ENCODE measurements at regions not wholly inside any gene's neighbourhood (a gene's known extent, or its start where the extent isn't known, plus 50 kb on each side); places are given as distances from the start of the nearest gene placed in this dataset.
"Not testable (repeated sequence)": the region's sequence is repeated elsewhere in the genome, so short reads cannot be mapped to it uniquely, and the experiment has no call there.

GRCh38 chr6:168817558-168818159, 376.7 kb downstream of the SMOC2 start:
- WGBS, 10 experiments: 0 to 75% (median 28%) methylated on average over 1 of the region's 1 CpG; no CpG with 5 or more reads in 2 of the 10 experiments
- no peak for ATAC-seq (replicated peaks in 6 of 8)
- in situ Hi-C loops (cut with MboI; ENCODE audit: low pct_unique_long_range_greater_than_20kb in 2 of 9, low sequenced_read_pairs in 9 of 9, unreplicated experiment in 9 of 9): no loop called here
- no peaks in the 10 kb centered on the region for H3K4me1 ChIP-seq (replicated peaks in 1 of 2)
- no peak overlapping the region for H3K27ac ChIP-seq
- no peak overlapping the region for H3K4me3 ChIP-seq

GRCh38 chr6:168815229-168815628, 374.2 kb downstream of the SMOC2 start:
- Histone ChIP-seq H3K4me3 (no peak overlapping the region), H3K4me1 (replicated peaks in 1 of 2) (no peaks in the 10 kb centered on the region), H3K27ac (no peak overlapping the region)
- ATAC-seq (replicated peaks in 6 of 8): no peak
- in situ Hi-C loops (cut with MboI; ENCODE audit: low pct_unique_long_range_greater_than_20kb in 2 of 9, low sequenced_read_pairs in 9 of 9, unreplicated experiment in 9 of 9): no loop called here
- 8 to 90% (median 70%) methylated on average over 2 to 5 of the region's 5 CpGs for WGBS, 10 experiments

DNA sequence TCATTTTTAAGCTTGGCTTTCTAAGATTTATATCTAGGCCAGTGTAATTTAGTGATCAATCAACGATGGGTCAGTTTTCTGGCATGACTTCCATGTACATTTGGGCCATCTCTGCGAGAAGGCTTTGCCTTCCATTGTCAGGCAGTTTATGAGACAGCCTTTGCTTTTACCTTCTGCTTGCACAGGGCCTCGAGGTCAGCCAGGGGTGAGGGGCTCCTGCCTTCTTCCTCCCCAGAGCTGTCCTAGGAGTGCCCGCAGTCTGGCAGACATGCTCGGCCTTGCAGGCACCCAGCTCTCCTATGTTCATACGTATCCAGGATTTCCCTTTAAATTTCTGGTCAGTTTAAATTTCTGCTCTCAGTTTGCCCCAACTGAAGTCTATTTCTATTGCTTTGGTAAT, 367.2 kb downstream of the SMOC2 start:
- ATAC-seq (replicated peaks in 6 of 8): peak in 5 of 8 experiments; percentile 51 to 76 (median 66)
- no peak overlapping the region for H3K27ac ChIP-seq
- 7 to 100% (median 48%) methylated on average over 1 to 5 of the region's 6 CpGs; no CpG with 5 or more reads in 2 of the 10 experiments for WGBS, 10 experiments
- in situ Hi-C loops (cut with MboI; ENCODE audit: low pct_unique_long_range_greater_than_20kb in 2 of 9, low sequenced_read_pairs in 9 of 9, unreplicated experiment in 9 of 9): no loop called here
- H3K4me3 ChIP-seq: no peak overlapping the region
- peaks cover 25 to 33% of the 10 kb centered on the region in 2 donors for H3K4me1 ChIP-seq (replicated peaks in 1 of 2)

GRCh38 chr6:168804331-168804730, 363.3 kb downstream of the SMOC2 start:
- in situ Hi-C loops (cut with MboI; ENCODE audit: low pct_unique_long_range_greater_than_20kb in 2 of 9, low sequenced_read_pairs in 9 of 9, unreplicated experiment in 9 of 9): no loop called here
- Histone ChIP-seq H3K4me1 (replicated peaks in 1 of 2) (peaks cover 25 to 33% of the 10 kb centered on the region in 2 donors), H3K4me3 (no peak overlapping the region), H3K27ac (no peak overlapping the region)
- ATAC-seq (replicated peaks in 6 of 8): peak in 1 of 8 experiments; percentile 35
- WGBS, 10 experiments: 8 to 47% (median 31%) methylated on average over 1 to 2 of the region's 2 CpGs

- in situ Hi-C loops (cut with MboI; ENCODE audit: low pct_unique_long_range_greater_than_20kb in 2 of 9, low sequenced_read_pairs in 9 of 9, unreplicated experiment in 9 of 9): no loop called here
- Histone ChIP-seq H3K27ac (no peak overlapping the region), H3K4me3 (no peak overlapping the region), H3K4me1 (replicated peaks in 1 of 2) (peaks cover 24 to 32% of the 10 kb centered on the region in 2 donors)
- ATAC-seq (replicated peaks in 6 of 8): peak in 1 of 8 experiments; percentile 43
- WGBS, 10 experiments: 0 to 93% (median 58%) methylated on average over 1 to 2 of the region's 2 CpGs; no CpG with 5 or more reads in 2 of the 10 experiments
Observed at GRCh38 chr6:168803874-168804273, 362.9 kb downstream of the SMOC2 start.

DNA sequence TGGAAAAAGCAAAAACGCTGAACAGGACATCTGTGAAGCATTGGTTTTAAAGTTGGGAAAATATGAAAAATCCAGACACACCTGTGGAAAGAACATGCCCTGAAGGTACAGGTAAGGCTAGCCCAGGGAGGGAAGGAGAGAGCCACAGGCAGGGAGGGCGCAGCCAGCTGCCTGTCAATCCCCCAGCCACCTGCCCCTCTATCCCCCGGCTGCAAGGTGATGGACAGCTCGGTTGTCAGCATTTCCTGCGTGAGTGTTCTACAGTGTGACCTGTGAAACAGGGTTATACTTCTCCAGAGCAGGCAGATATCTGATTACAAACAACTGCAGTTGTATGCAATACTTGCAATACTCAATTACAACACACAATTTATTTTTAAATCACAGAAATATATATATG, 358.1 kb downstream of the SMOC2 start:
- H3K4me1 ChIP-seq (replicated peaks in 1 of 2): peaks cover 0 to 9% of the 10 kb centered on the region in 2 donors
- ATAC-seq (replicated peaks in 6 of 8): no peak
- 0 to 75% (median 35%) methylated on average over 1 to 4 of the region's 5 CpGs; no CpG with 5 or more reads in 4 of the 10 experiments for WGBS, 10 experiments
- no peak overlapping the region for H3K27ac ChIP-seq
- H3K4me3 ChIP-seq: no peak overlapping the region
- in situ Hi-C loops (cut with MboI; ENCODE audit: low pct_unique_long_range_greater_than_20kb in 2 of 9, low sequenced_read_pairs in 9 of 9, unreplicated experiment in 9 of 9): no loop called here

DNA sequence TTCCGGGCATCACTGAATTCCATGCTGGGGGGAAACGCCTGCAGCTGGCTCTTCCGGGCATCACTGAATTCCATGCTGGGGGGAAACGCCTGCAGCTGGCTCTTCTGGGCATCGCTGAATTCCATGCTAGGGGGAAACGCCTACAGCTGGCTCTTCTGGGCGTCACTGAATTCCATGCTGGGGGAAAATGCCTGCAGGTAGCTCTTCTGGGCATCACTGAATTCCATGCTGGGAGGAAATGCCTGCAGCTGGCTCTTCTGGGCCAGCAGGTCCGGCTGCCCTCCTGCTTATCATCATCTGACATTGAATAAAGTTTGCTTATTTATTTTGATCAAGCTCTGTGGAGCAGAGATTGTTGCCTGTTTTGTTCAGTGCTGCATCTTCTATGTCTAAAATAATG, 355.1 kb downstream of the SMOC2 start:
- Histone ChIP-seq H3K4me1 (replicated peaks in 1 of 2) (no peaks in the 10 kb centered on the region), H3K27ac (no peak overlapping the region), H3K4me3 (no peak overlapping the region)
- ATAC-seq (replicated peaks in 6 of 8): no peak
- WGBS, 10 experiments: 80 to 100% (median 100%) methylated on average over 1 of the region's 8 CpGs; no CpG with 5 or more reads in 7 of the 10 experiments
- in situ Hi-C loops (cut with MboI; ENCODE audit: low pct_unique_long_range_greater_than_20kb in 2 of 9, low sequenced_read_pairs in 9 of 9, unreplicated experiment in 9 of 9): no loop called here

GRCh38 chr6:168795611-168796010, 354.6 kb downstream of the SMOC2 start:
- ATAC-seq (replicated peaks in 6 of 8); H3K27ac ChIP-seq; H3K4me1 ChIP-seq (replicated peaks in 1 of 2); in situ Hi-C loops (cut with MboI; ENCODE audit: low pct_unique_long_range_greater_than_20kb in 2 of 9, low sequenced_read_pairs in 9 of 9, unreplicated experiment in 9 of 9); H3K4me3 ChIP-seq: not testable (repeated sequence)
- WGBS, 10 experiments: 48 to 100% (median 80%) methylated on average over 1 to 3 of the region's 12 CpGs; no CpG with 5 or more reads in 7 of the 10 experiments

DNA sequence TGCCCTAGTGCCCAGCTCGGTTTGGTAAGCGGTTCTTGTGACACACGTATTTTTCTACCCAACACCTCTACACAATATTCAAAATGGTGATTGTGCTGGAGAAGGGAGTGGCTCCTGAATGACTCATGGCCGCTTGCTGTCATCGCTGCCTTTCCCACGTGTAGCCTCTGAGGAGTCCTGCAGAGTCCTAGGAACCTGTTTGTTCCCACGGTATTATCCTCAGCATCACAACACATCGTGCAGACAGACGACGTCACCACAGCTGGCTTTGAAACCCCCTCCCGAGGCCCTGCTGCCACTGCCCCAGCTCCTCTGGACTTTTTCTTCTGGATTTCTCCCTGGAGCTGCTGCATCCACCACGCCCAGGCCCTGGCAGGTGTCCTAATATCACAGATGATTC, 353.5 kb downstream of the SMOC2 start:
- H3K4me3 ChIP-seq: no peak overlapping the region
- in situ Hi-C loops (cut with MboI; ENCODE audit: low pct_unique_long_range_greater_than_20kb in 2 of 9, low sequenced_read_pairs in 9 of 9, unreplicated experiment in 9 of 9): no loop called here
- ATAC-seq (replicated peaks in 6 of 8): peak in 5 of 8 experiments; percentile 31 to 81 (median 55)
- H3K4me1 ChIP-seq (replicated peaks in 1 of 2): no peaks in the 10 kb centered on the region
- no peak overlapping the region for H3K27ac ChIP-seq
- WGBS, 10 experiments: 25 to 89% (median 69%) methylated on average over 3 to 8 of the region's 12 CpGs; no CpG with 5 or more reads in 5 of the 10 experiments

- in situ Hi-C loops (cut with MboI; ENCODE audit: low pct_unique_long_range_greater_than_20kb in 2 of 9, low sequenced_read_pairs in 9 of 9, unreplicated experiment in 9 of 9): no loop called here
- Histone ChIP-seq H3K4me3 (no peak overlapping the region), H3K27ac (no peak overlapping the region), H3K4me1 (replicated peaks in 1 of 2) (no peaks in the 10 kb centered on the region)
- ATAC-seq (replicated peaks in 6 of 8): no peak
- WGBS, 10 experiments: 4 to 100% (median 83%) methylated on average over 2 to 5 of the region's 6 CpGs; no CpG with 5 or more reads in 2 of the 10 experiments
Observed at GRCh38 chr6:168793649-168794048, 352.7 kb downstream of the SMOC2 start.

- Histone ChIP-seq H3K4me3 (no peak overlapping the region), H3K27ac (no peak overlapping the region), H3K4me1 (replicated peaks in 1 of 2) (no peaks in the 10 kb centered on the region)
- ATAC-seq (replicated peaks in 6 of 8): peak in 2 of 8 experiments; percentile 56 to 58
- in situ Hi-C loops (cut with MboI; ENCODE audit: low pct_unique_long_range_greater_than_20kb in 2 of 9, low sequenced_read_pairs in 9 of 9, unreplicated experiment in 9 of 9): no loop called here
- WGBS, 10 experiments: 40 to 100% (median 90%) methylated on average over 1 to 3 of the region's 4 CpGs; no CpG with 5 or more reads in 5 of the 10 experiments
Observed at GRCh38 chr6:168791917-168792316, 350.9 kb downstream of the SMOC2 start.

- no peak overlapping the region for H3K27ac ChIP-seq
- no peak overlapping the region for H3K4me3 ChIP-seq
- no peak for ATAC-seq (replicated peaks in 6 of 8)
- WGBS, 10 experiments: 7 to 81% (median 80%) methylated on average over 1 to 10 of the region's 10 CpGs; no CpG with 5 or more reads in 5 of the 10 experiments
- in situ Hi-C loops (cut with MboI; ENCODE audit: low pct_unique_long_range_greater_than_20kb in 2 of 9, low sequenced_read_pairs in 9 of 9, unreplicated experiment in 9 of 9): no loop called here
- no peaks in the 10 kb centered on the region for H3K4me1 ChIP-seq (replicated peaks in 1 of 2)
Observed at GRCh38 chr6:168789699-168790098, 348.7 kb downstream of the SMOC2 start.

- H3K4me1 ChIP-seq (replicated peaks in 1 of 2): no peaks in the 10 kb centered on the region
- 9 to 94% (median 73%) methylated on average over 3 to 10 of the region's 10 CpGs; no CpG with 5 or more reads in 1 of the 10 experiments for WGBS, 10 experiments
- in situ Hi-C loops (cut with MboI; ENCODE audit: low pct_unique_long_range_greater_than_20kb in 2 of 9, low sequenced_read_pairs in 9 of 9, unreplicated experiment in 9 of 9): no loop called here
- H3K27ac ChIP-seq: no peak overlapping the region
- ATAC-seq (replicated peaks in 6 of 8): no peak
- no peak overlapping the region for H3K4me3 ChIP-seq
Observed at GRCh38 chr6:168785720-168786511, 344.9 kb downstream of the SMOC2 start.

Data from motor neuron (in vitro differentiated cells).